ENCODE measurements at regions not wholly inside any gene's neighbourhood (a gene's known extent, or its start where the extent isn't known, plus 50 kb on each side); places are given as distances from the start of the nearest gene placed in this dataset.

GRCh38 chr4:113834298-113834697 lies 72.8 kb upstream of the CAMK2D start:
- H3F3A ChIP-seq (ENCODE audit: low read length, unreplicated experiment), result no peaks in the 10 kb centered on the region
- no peaks in the 10 kb centered on the region for H3K79me2 ChIP-seq (ENCODE audit: low read length)
- H2AFZ ChIP-seq (ENCODE audit: low read length), result no peak overlapping the region
- H3K9me3 ChIP-seq (ENCODE audit: low read length), result no peaks in the 10 kb centered on the region
- no peak for TF ChIP-seq EZH2 (IDR thresholded peaks at IDR 0.05; ENCODE audit: low read length, unreplicated experiment)
- TF ChIP-seq CTCF (conservative IDR thresholded peaks at IDR 0.05; ENCODE audit: low read depth, low read length), result no peak
- TF ChIP-seq EZH2phosphoT487 (IDR thresholded peaks at IDR 0.05; ENCODE audit: borderline replicate concordance, low read length), result no peak
- POLR2A ChIA-PET (ENCODE audit: unreplicated experiment), result no interaction called here
- no peaks in the 10 kb centered on the region for H4K20me1 ChIP-seq (ENCODE audit: low read length)
- CTCF ChIA-PET, result no interaction called here
- H3K27me3 ChIP-seq (ENCODE audit: low read length), result no peaks in the 10 kb centered on the region
- peaks cover 51% of the 10 kb centered on the region for H3K4me1 ChIP-seq (ENCODE audit: insufficient read depth, low read length)
- DNase-seq (no peak), ATAC-seq (no peak)
- peak overlapping the region; percentile 14; the same call in 1 of the 2 replicates for H3K4me2 ChIP-seq (ENCODE audit: low read length)
- no peak overlapping the region for H3K27ac ChIP-seq (ENCODE audit: low read length)
- intact Hi-C loops (cut with micrococcal nuclease), result no loop called here
- BruUV-seq (replicated peaks), result no TSS peak
- no peaks in the 10 kb centered on the region for H3K36me3 ChIP-seq (ENCODE audit: low read depth, low read length)
- H3K9me2 ChIP-seq (replicated peaks; ENCODE audit: low read length), result no peaks in the 10 kb centered on the region
- no peak overlapping the region for H3K4me3 ChIP-seq (ENCODE audit: low read length)
- no peak overlapping the region for H3K9ac ChIP-seq (ENCODE audit: low read length)

DNA sequence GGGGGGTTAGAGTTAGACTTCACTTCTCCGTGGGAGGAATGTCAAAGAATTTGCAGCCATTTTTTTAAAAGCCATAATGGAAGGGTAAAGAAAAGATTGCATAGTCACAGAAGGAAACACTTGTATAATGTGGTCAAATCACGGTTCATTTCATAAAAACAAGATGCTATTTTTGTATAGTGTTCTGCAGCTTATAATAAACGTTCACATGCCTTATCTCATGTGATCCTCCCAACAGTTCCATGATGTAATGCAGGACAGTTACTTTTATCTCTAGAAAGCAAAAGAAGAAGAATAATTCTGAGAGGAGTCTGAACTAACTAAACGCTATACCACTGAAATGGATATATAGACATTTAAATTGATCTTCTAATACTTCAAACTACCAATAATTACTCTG lies 71.3 kb upstream of the CAMK2D start:
- intact Hi-C loops (cut with micrococcal nuclease), result no loop called here
- Histone ChIP-seq H3K79me2 (ENCODE audit: low read length) (no peaks in the 10 kb centered on the region), H4K20me1 (ENCODE audit: low read length) (no peaks in the 10 kb centered on the region)

More for the DNA sequence above, 71.3 kb upstream of the CAMK2D start:
- no peaks in the 10 kb centered on the region for H3F3A ChIP-seq (ENCODE audit: low read length, unreplicated experiment)
- BruUV-seq (replicated peaks), result no TSS peak
- TF ChIP-seq CTCF (conservative IDR thresholded peaks at IDR 0.05; ENCODE audit: low read depth, low read length) (no peak), EZH2phosphoT487 (IDR thresholded peaks at IDR 0.05; ENCODE audit: borderline replicate concordance, low read length) (no peak), EZH2 (IDR thresholded peaks at IDR 0.05; ENCODE audit: low read length, unreplicated experiment) (no peak)
- H3K9ac ChIP-seq (ENCODE audit: low read length), result no peak overlapping the region
- ATAC-seq, result no peak
- no peak overlapping the region for H3K4me2 ChIP-seq (ENCODE audit: low read length)
- peak overlapping the region; percentile 75 for H3K27ac ChIP-seq (ENCODE audit: low read length)
- no peaks in the 10 kb centered on the region for H3K9me2 ChIP-seq (replicated peaks; ENCODE audit: low read length)
- H3K9me3 ChIP-seq (ENCODE audit: low read length), result no peaks in the 10 kb centered on the region
- ChIA-PET POLR2A (ENCODE audit: unreplicated experiment) (no interaction called here), CTCF (no interaction called here)
- no peaks in the 10 kb centered on the region for H3K27me3 ChIP-seq (ENCODE audit: low read length)
- DNase-seq, result no peak
- H2AFZ ChIP-seq (ENCODE audit: low read length), result no peak overlapping the region
- peaks cover 58% of the 10 kb centered on the region for H3K4me1 ChIP-seq (ENCODE audit: insufficient read depth, low read length)
- H3K36me3 ChIP-seq (ENCODE audit: low read depth, low read length), result no peaks in the 10 kb centered on the region
- H3K4me3 ChIP-seq (ENCODE audit: low read length), result no peak overlapping the region

Measured in PC-3 (cell line).